HG03045 (cell line): ENCODE measurements at regions not wholly inside any gene's neighbourhood (a gene's known extent, or its start where the extent isn't known, plus 50 kb on each side); places are given as distances from the start of the nearest gene placed in this dataset.
"Not testable (repeated sequence)": the region's sequence is repeated elsewhere in the genome, so short reads cannot be mapped to it uniquely, and the experiment has no call there.

ENCODE experiments used
- ATAC-seq: cut with Tn5 transposase; IDR thresholded peaks from one replicate; pipeline ENCODE4 v1.9.1; 2021; ENCODE audit warnings: mild to moderate bottlenecking, moderate library complexity; ENCODE audit not compliant: unreplicated experiment

DNA sequence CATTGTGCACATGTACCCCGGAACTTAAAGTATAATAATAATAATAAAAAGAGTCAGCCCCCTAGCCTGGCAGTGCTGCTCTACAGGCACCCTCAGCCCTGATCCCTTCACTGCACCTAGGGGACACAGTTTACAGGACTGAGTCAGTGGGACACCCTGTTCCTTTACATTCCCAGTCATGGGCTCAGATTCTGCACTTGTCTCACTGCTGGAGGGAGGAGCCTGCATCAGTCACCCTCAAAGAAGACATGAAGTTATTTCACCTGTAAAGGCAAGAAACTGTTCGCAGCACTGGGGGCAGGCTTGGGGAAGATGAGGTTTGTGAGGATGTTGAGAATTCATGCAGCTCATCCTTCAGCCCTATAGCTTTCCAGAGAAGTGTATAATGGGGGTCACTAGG lies 50.7 kb upstream of the VPREB1 start:
- ATAC-seq: no peak

GRCh38 chr22:22193462-22193861 lies 51.1 kb upstream of the VPREB1 start:
- not testable (repeated sequence) for ATAC-seq

- ATAC-seq: not testable (repeated sequence)
Measured at GRCh38 chr22:22193006-22193405, 51.6 kb upstream of the VPREB1 start.

- ATAC-seq: not testable (repeated sequence)
Measured at GRCh38 chr22:22189796-22190195, 54.8 kb upstream of the VPREB1 start.

DNA sequence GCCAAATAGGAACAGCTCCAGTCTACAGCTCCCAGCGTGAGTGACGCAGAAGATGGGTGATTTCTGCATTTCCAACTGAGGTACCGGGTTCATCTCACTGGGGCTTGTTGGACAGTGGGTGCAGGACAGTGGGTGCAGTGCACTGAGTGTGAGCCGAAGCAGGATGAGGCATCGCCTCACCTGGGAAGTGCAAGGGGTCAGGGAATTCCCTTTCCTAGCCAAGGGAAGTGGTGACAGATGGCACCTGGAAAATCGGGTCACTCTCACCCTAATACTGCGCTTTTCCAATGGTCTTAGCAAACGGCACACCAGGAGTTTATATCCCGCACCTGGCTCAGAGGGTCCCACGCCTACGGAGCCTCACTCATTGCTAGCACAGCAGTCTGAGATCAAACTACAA lies 56.7 kb upstream of the VPREB1 start:
- ATAC-seq: not testable (repeated sequence)

DNA sequence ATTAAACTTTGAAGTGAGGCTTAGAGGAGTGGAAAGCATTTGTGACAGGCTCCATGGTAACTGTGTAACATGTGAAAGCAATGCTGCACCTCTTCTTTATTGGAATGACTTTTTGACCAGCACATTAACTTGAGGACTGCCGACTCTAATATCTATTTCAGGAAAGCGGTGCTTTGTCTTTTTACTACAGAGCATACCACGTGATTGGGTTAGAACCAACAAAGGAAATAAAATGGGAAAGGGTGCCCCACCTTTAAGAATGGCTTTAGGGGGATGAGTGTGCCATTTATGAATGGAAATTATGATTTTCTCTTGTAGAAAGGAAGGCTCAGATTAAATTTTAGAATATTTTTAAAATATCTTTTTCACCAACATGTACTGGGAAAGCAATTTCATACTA lies 57.3 kb upstream of the VPREB1 start:
- no peak for ATAC-seq

DNA sequence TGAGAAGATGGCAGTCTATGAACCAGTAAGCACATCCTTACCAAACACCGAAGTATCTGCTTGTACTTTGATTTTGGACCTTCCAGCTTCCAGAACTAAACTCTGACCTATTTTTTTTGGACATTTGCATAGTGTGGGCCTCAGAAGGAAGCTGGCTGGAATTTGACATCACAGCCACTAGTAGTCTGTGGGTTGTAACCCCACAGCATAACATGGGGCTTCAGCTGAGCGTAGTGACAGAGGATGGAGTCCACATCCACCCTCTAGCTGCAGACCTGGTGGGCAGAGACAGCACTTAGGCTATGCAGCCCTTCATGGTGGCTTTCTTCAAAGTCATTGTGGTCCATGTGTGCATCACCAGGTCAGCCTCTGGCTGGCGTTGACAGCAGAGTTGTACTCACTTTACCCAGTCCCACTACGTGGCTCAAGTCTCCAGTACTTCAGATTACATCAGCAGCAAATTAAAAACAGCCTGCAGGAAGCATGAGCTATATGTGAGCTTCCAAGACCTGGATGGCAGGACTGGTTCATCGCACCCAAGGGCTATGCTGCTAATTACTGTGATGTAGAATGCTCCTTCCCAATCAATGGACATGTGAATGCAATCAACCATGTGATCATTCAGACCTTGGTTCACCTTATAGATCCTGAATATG lies 58.6 kb upstream of the VPREB1 start:
- no peak for ATAC-seq

DNA sequence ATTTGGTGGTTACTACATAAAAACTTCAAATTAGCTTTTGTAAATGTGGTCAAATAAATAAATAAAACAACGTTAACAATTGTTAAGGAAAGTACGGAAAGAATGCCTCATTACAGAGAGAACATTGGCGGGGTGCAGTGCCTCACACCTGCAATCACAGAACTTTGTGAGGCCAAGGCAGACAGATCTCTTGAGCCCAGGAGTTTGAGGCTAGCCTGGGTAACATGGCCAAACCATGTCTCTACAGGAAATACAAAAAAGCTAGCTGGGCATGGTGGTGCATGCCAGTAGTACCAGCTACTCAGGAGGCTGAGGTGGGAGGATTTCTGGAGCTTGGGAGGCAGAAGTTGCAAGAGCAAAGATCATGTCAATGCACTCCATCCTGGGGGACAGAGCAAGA lies 59.4 kb upstream of the VPREB1 start:
- no peak for ATAC-seq

GRCh38 chr22:22184277-22184807 lies 60.2 kb upstream of the VPREB1 start:
- ATAC-seq: no peak

- ATAC-seq: no peak
Measured at GRCh38 chr22:22182990-22183264, 61.7 kb upstream of the VPREB1 start.

DNA sequence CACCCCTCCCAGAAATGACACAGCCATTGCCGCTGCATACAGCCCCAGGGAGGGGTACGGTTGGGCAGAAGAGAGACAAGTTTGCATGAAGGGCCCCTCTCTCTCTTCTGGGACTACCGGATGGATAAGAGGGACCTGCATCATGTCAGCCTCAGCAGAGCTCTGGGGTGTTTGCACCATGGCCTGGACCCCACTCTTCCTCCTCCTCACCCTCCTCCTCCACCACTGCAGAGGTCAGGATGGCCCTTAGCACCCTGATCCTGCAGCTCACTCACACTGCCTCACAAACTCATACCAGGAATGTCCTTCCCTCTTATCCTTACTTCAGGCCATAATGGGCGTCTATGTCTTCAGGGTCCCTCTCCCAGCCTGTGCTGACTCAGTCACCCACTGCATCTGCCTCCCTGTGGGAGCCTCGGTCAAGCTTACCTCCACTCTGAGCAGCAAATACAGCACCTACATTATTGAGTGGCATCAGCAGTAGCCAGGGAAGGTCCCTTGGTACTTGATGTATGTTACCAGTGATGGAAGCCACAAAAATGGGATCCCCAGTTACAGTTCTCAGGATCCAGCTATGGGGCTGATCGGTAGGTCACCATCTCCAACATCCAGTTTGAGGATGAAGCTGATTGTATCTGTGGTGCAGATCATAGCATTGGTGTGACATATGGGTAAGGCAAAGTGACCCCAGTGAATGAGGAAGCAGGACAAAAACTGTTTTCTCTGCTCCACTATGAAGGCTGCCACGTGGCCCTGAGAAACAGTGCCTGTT lies 62.2 kb upstream of the VPREB1 start:
- no peak for ATAC-seq

DNA sequence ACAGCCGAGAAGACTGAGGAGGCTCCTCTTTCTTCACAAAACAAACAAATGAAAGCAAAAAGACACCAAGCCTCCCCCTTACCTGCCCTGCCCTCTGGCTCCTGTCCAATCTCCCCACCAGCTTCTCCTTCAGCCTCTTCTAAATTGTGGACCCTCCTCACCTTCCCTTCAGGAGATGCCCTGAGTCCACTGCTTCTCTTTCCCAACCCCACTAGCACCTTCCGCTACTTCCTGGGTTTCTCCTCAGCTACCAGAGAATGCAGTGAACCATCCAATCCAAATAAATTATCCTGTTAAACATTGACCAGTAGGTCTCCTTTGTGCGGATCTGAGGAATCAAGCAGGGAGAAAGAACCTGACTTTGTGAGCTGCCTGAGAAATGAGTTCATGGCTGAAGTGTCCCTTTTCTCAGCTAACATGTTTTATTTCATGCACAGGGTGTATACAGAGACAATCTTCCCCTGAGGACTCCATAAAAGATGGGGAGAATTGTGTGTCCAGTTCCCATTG lies 63.2 kb upstream of the VPREB1 start:
- no peak for ATAC-seq

GRCh38 chr22:22180738-22181285 lies 63.8 kb upstream of the VPREB1 start:
- no peak for ATAC-seq

GRCh38 chr22:22179858-22180257 lies 64.7 kb upstream of the VPREB1 start:
- ATAC-seq: no peak

- ATAC-seq: no peak
Measured at GRCh38 chr22:22178992-22179391, 65.6 kb upstream of the VPREB1 start.

DNA sequence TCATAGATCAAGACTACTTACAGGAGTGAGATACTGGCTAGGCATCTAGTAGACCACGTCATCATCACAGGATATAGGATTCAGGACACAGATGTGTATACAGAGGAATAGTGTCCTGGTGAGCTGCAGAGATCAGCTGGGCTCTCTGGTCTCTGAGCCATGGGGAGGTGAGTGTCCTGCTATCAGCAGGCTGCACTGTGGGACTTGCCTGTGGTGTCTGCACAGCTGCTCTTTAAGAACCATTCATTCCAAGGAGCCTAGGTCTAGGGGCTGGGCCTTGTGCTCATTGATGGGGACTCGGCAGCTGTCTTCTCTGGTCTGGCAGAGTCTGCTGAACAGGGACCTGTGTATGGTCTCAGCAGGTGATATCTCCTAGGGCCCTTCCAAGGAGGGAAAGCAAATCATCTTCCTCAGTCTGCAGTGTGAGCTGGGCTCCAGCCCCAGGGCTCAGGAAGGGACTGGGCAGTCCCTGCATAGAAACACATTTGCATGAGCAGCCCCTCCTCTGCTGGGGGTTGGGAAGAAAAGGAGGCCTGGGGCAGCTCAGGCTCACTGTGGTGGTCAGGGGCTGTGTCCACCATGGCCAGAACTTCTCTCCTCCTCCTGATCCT lies 66.1 kb upstream of the VPREB1 start:
- no peak for ATAC-seq

DNA sequence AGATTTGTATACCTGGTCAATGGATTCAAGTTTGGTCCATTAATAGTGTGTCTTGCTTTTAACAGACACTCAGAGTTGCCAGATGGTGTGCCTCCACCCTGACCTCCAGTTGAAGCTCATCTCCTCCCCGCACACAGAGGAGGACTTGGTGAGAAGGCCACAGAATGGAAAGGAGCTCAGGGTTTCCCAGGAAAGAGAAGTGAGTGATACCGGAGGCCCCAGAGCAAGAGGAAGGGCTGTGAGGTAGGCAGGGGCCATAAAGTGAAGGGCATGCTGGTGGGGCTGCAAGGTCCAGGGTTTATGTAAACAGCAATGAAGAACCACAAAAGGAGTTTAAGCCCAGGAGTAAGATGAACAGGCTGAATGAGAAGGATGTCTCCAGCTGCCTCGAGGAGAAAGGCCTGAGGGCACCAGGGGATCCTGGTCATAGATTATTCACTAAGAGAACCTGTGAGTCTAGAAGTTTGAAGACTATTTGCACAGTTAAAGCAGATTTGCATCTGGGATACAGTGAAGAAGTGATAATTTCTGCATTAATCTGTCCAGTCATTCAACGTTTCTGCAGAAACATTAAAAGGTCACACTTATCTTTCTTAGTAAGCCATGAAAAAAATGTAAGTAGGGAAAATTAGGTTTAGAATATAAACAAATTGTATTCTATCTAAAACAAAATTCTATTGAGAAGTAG lies 67.5 kb upstream of the VPREB1 start:
- no peak for ATAC-seq

DNA sequence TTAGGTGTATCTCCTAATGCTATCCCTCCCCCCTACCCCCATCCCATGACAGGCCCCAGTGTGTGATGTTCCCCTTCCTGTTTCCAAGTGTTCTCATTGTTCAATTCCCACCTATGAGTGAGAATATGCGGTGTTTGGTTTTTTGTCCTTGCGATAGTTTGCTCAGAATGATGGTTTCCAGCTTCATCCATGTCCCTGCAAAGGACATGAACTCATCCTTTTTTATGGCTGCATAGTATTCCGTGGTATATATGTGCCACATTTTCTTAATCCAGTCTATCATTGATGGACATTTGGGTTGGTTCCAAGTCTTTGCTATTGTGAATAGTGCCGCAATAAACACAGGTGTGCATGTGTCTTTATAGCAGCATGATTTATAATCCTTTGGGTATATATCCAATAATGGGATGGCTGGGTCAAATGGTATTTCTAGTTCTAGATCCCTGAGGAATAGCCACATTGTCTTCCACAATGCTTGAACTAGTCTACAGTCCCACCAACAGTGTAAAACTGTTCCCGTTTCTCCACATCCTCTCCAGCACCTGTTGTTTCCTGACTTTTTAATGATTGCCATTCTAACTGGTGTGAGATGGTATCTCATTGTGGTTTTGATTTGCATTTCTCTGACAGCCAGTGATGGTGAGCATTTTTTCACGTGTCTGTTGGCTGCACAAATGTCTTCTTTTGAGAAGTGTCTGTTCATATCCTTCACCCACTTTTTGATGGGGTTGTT lies 71.5 kb upstream of the VPREB1 start:
- not testable (repeated sequence) for ATAC-seq

DNA sequence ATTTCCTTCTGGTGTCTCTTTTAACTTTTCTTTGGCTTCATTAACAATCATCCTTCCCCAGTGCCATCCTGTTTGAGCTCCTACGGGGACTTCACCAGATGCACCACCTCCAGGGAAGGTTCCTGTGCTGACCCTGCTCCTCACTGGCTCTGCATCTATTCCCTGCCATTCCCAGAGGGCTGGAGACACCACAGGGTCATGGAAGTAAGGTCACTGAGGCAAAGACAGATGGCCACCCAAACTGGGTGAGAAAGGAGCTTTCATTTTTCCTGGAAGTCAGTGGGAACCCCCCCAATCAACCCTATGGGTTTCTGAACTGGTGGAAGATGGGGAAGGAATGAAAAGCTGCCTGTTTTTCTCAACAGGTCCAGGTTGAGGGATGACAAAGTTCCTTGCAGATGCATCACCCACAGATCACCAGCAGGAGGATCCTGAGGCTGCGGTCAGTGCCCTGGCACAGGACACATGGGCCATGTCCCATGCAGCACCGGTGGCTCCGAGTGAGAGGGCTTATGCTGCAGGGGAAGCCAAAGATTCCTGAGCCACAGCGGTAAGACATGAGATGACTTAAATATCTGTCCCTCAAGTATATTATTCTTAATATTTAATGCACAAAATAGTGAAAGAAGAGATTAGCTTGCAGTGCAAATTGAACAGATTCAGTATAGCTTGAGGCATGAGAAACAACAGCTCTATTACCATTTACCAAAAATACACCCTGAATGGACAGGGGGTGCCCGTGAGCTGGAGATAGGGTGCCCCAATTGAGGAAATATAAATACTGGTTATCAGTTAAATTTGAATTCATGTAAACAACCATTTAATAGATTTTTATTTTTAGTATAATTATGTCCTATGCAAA lies 73.0 kb upstream of the VPREB1 start:
- ATAC-seq: no peak
